Loucy (cell line): ENCODE measurements at regions not wholly inside any gene's neighbourhood (a gene's known extent, or its start where the extent isn't known, plus 50 kb on each side); places are given as distances from the start of the nearest gene placed in this dataset.

ENCODE experiments used
- CTCF ChIP-seq: fragments of 200-600 bp; sonication (generic); conservative IDR thresholded peaks from 2 replicates; pipeline ENCODE4 v1.5.1; 2014; ENCODE audit warnings: mild to moderate bottlenecking, antibody characterized with exemption, low read length
- EZH2phosphoT487 ChIP-seq: fragments of 200-600 bp; IDR thresholded peaks from 2 replicates; pipeline ENCODE4 v1.6.1; 2018; ENCODE audit warnings: antibody characterized with exemption, mild to moderate bottlenecking, moderate library complexity, borderline replicate concordance

- TF ChIP-seq CTCF (no peak), EZH2phosphoT487 (no peak)
Observed at GRCh38 chr6:146905181-146905704, 299.0 kb upstream of the STXBP5 start.
